K562 (cell line): ENCODE measurements at regions not wholly inside any gene's neighbourhood (a gene's known extent, or its start where the extent isn't known, plus 50 kb on each side); places are given as distances from the start of the nearest gene placed in this dataset.
"Not testable (repeated sequence)": the region's sequence is repeated elsewhere in the genome, so short reads cannot be mapped to it uniquely, and the experiment has no call there.

Source experiments
- ATAC-seq: fragments of 200-7000 bp; cut with Tn5 transposase; 3 replicates; pipeline ENCODE4 v1.9.1; 2020; ENCODE audit warnings: moderate library complexity
- BruUV-seq: library from RNA; stranded (reverse); fragments of 400-500 nt; replicated peaks from 2 replicates; lab custom pipeline; 2021; lab: Mats Ljungman, UMichigan
- CTCF ChIA-PET: fragments of 300-600 bp; formaldehyde crosslinking; extraction: SDS; loops from one replicate; lab custom pipeline; 2021; ENCODE audit warnings: low intra/inter-chr PET ratio; lab: Yijun Ruan, JAX
- POLR2A ChIA-PET: fragments of 300-600, 350-650 bp; sonication (Branson Sonifier 250); formaldehyde crosslinking; extraction: SDS; loops from one replicate; lab custom pipeline; 2021; ENCODE audit warnings: antibody characterized with exemption, inconsistent platforms; lab: Yijun Ruan, JAX
- DNase-seq, 4 experiments: peaks; one replicate each; pipeline versions ENCODE4 v3.0.0 to v3.0.0-alpha.2; 2011 to 2018; ENCODE audit warnings: low spot score in 3 of 4, mixed read lengths in 3 of 4; ENCODE audit errors: extremely low read depth in 1 of 4
- FAIRE-seq: peaks from 2 replicates; lab custom pipeline; 2011; peaks lifted over from hg19 to GRCh38; lab: Jason Lieb, UNC
- H2AFZ ChIP-seq: 2 replicates; pipeline ENCODE4 v1.6.0; 2011; ENCODE audit warnings: low read depth, low read length, control low read depth, inconsistent platforms
- H3K27ac ChIP-seq: fragments of 200-600 bp; 3 replicates; pipeline ENCODE4 v1.8.0; 2011; ENCODE audit warnings: low read depth, mild to moderate bottlenecking, control low read depth, inconsistent platforms, low read length, moderate library complexity, mixed read lengths; ENCODE audit errors: extremely low read depth
- H3K27me3 ChIP-seq, 2 experiments: fragments of 300-600 bp in 1 of 2; 2 replicates in 1 of 2; 3 replicates in 1 of 2; pipeline versions ENCODE4 v1.6.0 to v1.8.0; 2011; ENCODE audit warnings: inconsistent platforms in 2 of 2, low read length in 2 of 2, mild to moderate bottlenecking in 1 of 2, mixed read lengths in 1 of 2, moderate library complexity in 1 of 2; ENCODE audit not compliant: control insufficient read depth in 2 of 2, insufficient read depth in 2 of 2
- H3K36me3 ChIP-seq: fragments of 300-600 bp; 3 replicates; pipeline ENCODE4 v1.8.0; 2011; ENCODE audit warnings: mild to moderate bottlenecking, low read length, inconsistent platforms; ENCODE audit not compliant: control insufficient read depth, insufficient read depth
- H3K4me1 ChIP-seq, 2 experiments: fragments of 200-600 bp in 1 of 2; replicated peaks in 1 of 2; 2 replicates in 1 of 2; 3 replicates in 1 of 2; pipeline versions ENCODE4 v1.5.1 to v1.8.0; 2011; ENCODE audit warnings: inconsistent platforms in 2 of 2, low read length in 2 of 2, mild to moderate bottlenecking in 1 of 2, mixed read lengths in 1 of 2, moderate library complexity in 1 of 2; ENCODE audit not compliant: control insufficient read depth in 2 of 2, insufficient read depth in 2 of 2
- H3K4me2 ChIP-seq: 2 replicates; pipeline ENCODE4 v1.6.1; 2011; ENCODE audit warnings: low read length, control low read depth, inconsistent platforms, mixed read lengths; ENCODE audit not compliant: insufficient read depth
- H3K4me3 ChIP-seq: fragments of 200-600 bp; sonication (generic), shearing (Covaris generic); 2 replicates; pipeline ENCODE4 v1.5.1; 2016; ENCODE audit warnings: control low read depth, inconsistent platforms
- H3K79me2 ChIP-seq: fragments of 200-600 bp; 3 replicates; pipeline ENCODE4 v1.8.0; 2011; ENCODE audit warnings: low read length, inconsistent platforms; ENCODE audit not compliant: control insufficient read depth, insufficient read depth
- H3K9ac ChIP-seq, 2 experiments: 2 replicates each; pipeline versions ENCODE4 v1.6.0 to v1.6.1; 2011; ENCODE audit warnings: low read depth in 2 of 2, low read length in 2 of 2, control low read depth in 1 of 2, inconsistent platforms in 1 of 2, mild to moderate bottlenecking in 1 of 2, mixed read lengths in 1 of 2; ENCODE audit not compliant: insufficient read depth in 1 of 2
- H3K9me1 ChIP-seq: one replicate; pipeline ENCODE4 v1.6.0; 2011; ENCODE audit warnings: inconsistent platforms, mild to moderate bottlenecking, low read length, moderate library complexity; ENCODE audit not compliant: control insufficient read depth, insufficient read depth
- H3K9me3 ChIP-seq: replicated peaks from 2 replicates; pipeline ENCODE4 v1.5.1; 2011; ENCODE audit warnings: low read depth, low read length, inconsistent platforms; ENCODE audit not compliant: control insufficient read depth, insufficient read depth
- H4K20me1 ChIP-seq: replicated peaks from 2 replicates; pipeline ENCODE4 v1.6.1; 2011; ENCODE audit warnings: low read length, inconsistent platforms, mixed read lengths; ENCODE audit not compliant: control insufficient read depth, insufficient read depth
- MAFF ChIP-seq: IDR thresholded peaks from 2 replicates; pipeline ENCODE4 v1.6.1; 2012; ENCODE audit warnings: low read length, improper control_type of control experiment
- MAFK ChIP-seq: IDR thresholded peaks from 2 replicates; pipeline ENCODE4 v1.6.1; 2011; ENCODE audit warnings: low read length, improper control_type of control experiment
- WGBS: fragments of 100-300 bp; shearing (Covaris generic); methylation state at CpG from one replicate; pipeline ENCODE4 v1.1.6; 2016; ENCODE audit warnings: low coverage, mixed read lengths; ENCODE audit not compliant: insufficient coverage; ENCODE audit errors: missing lambda C conversion rate; 5-methylcytosine and 5-hydroxymethylcytosine counted together
- in situ Hi-C: fragments of 300-500 bp; cut with MboI; formaldehyde crosslinking; loops from 4 replicates; pipeline ENCODE4 v1.15.0; 2018; ENCODE audit warnings: inconsistent platforms, mixed read lengths
- intact Hi-C: fragments of 100-400 bp; cut with micrococcal nuclease; formaldehyde crosslinking; loops from 2 replicates; pipeline ENCODE4 v1.14.2; 2022

DNA sequence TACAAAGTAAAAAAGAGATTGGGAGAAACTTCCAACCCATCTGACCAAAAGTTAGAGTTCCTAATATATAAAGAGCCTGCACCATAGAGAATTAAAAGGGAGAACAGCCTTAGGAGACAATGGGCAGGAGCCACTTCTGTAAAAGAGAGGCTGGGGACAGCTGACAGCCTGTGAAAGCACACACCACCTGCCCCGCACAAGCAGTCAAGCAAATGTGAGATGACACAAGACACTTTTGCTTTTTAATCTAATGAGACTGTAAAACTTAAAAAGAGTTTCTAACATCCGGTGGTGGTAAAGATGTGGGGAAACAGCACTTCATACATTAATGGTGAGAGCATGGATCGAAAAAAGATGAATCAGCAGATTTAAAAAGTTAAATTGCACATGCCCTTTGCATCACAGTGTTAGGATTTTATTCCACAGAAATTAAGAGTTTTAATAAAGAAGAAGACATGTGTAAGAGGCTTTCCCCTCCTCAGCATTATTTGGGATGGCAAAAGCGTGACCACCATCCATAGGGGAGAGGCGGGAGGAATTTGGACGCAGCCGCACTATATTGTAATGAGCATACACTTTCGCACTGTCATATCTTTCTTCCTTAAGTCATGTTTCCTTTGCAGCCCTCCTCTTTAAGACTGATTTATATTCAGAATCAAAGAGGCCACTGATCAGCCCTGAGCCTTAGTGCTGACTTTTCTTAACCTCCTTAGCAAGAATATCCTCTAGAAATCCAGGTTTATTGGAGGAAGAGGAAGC lies 322.2 kb upstream of the CHRNA7 start:
- H3K27ac ChIP-seq, H3K4me3 ChIP-seq, H3K9me3 ChIP-seq, H3K4me2 ChIP-seq, H3K9ac ChIP-seq, H3K79me2 ChIP-seq, H3K36me3 ChIP-seq, FAIRE-seq, CTCF ChIA-PET, DNase-seq, H3K4me1 ChIP-seq, POLR2A ChIA-PET, intact Hi-C loops, BruUV-seq, H2AFZ ChIP-seq, H3K27me3 ChIP-seq, H3K9me1 ChIP-seq, ATAC-seq, H4K20me1 ChIP-seq, in situ Hi-C loops: not testable (repeated sequence)
- 0% methylated on average over 2 of the region's 8 CpGs for WGBS
- TF ChIP-seq MAFK (peak; percentile 35; the same call in 1 of the 2 replicates), MAFF (peak; percentile 31)

DNA sequence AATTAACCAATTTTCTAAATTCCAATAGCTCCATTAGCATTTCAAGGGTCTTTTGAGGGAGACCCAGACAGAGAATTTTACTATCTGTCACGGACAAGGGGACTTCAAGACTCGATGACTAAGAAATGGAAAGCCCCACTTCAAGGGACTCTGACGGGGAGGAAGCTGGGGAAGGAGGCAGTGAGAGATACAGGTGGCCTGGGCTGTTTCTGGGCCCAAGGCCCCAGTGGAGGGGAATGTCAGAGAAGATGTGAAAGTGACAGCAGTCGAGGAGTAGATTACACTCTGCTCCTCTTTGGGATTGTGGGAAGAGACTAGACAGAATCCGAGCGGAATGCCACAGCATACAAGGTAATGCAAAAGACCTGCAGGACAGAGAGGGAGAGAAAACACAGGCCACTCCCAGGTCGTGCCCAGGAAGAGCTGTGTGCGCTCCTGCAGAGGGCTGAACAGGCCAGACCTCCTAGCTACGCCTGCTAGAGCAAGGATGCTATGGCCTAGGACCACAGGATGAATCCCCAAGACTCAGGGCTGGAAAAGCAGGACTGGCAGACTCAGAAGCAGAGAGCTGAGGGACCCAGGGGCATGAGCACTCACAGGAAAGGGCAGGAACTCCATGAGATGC lies 321.5 kb upstream of the CHRNA7 start:
- 0% methylated on average over 3 of the region's 9 CpGs for WGBS
- intact Hi-C loops, in situ Hi-C loops, BruUV-seq, CTCF ChIA-PET, H3K79me2 ChIP-seq, H3K27me3 ChIP-seq, H4K20me1 ChIP-seq, H3K36me3 ChIP-seq, H3K4me3 ChIP-seq, H3K4me1 ChIP-seq, ATAC-seq, H3K9ac ChIP-seq, DNase-seq, H3K9me1 ChIP-seq, H3K27ac ChIP-seq, H3K4me2 ChIP-seq, H3K9me3 ChIP-seq, FAIRE-seq, POLR2A ChIA-PET, H2AFZ ChIP-seq: not testable (repeated sequence)

DNA sequence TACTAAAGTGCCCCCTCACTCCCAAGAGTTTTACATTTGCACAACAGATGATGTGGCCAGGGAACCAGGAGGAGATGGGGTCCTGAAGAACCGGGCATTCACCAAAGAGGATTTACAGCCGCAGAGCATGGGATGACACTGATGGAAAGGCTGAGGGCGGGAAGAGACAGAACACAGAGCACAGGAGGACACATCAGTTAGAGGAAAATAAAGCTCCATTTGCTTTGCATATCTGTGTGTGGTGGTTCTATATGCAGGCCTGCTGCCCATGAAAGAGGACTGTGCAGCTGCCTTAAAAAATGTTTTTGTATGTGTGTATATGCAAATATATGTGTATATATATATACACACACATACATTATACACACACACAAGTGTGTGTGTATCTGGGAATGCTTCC lies 320.8 kb upstream of the CHRNA7 start:
- H3K4me2 ChIP-seq, H3K27me3 ChIP-seq, H3K9me1 ChIP-seq, CTCF ChIA-PET, intact Hi-C loops, in situ Hi-C loops, H3K9ac ChIP-seq, DNase-seq, H3K79me2 ChIP-seq, H4K20me1 ChIP-seq, BruUV-seq, H3K36me3 ChIP-seq, H2AFZ ChIP-seq, H3K4me1 ChIP-seq, POLR2A ChIA-PET, H3K27ac ChIP-seq, ATAC-seq, H3K9me3 ChIP-seq, H3K4me3 ChIP-seq, FAIRE-seq: not testable (repeated sequence)
- 50% methylated on average over 2 of the region's 3 CpGs for WGBS
